Skeletal muscle satellite cell (primary cell): ENCODE measurements at regions not wholly inside any gene's neighbourhood (a gene's known extent, or its start where the extent isn't known, plus 50 kb on each side); places are given as distances from the start of the nearest gene placed in this dataset.

Experiments used
- H3K27me3 ChIP-seq: 2 replicates; pipeline ENCODE4 v1.7.0; 2013; ENCODE audit warnings: low read length; ENCODE audit not compliant: control insufficient read depth, insufficient read depth
- H3K36me3 ChIP-seq: 2 replicates; pipeline ENCODE4 v1.7.0; 2013; ENCODE audit warnings: mild to moderate bottlenecking, control low read depth, low read length; ENCODE audit not compliant: insufficient read depth
- H3K4me1 ChIP-seq: 2 replicates; pipeline ENCODE4 v1.7.0; 2013; ENCODE audit warnings: low read length; ENCODE audit not compliant: control insufficient read depth, insufficient read depth
- H3K4me2 ChIP-seq: 2 replicates; pipeline ENCODE4 v1.7.0; 2013; ENCODE audit warnings: mild to moderate bottlenecking, low read length
- H3K4me3 ChIP-seq: 2 replicates; pipeline ENCODE4 v1.7.0; 2013; ENCODE audit warnings: low read length
- H3K9ac ChIP-seq: 2 replicates; pipeline ENCODE4 v1.7.0; 2013; ENCODE audit warnings: mild to moderate bottlenecking, low read depth, low read length, moderate library complexity
- H3K9me3 ChIP-seq: replicated peaks from 2 replicates; pipeline ENCODE4 v1.7.0; 2013; ENCODE audit warnings: mild to moderate bottlenecking, control low read depth, low read length

DNA sequence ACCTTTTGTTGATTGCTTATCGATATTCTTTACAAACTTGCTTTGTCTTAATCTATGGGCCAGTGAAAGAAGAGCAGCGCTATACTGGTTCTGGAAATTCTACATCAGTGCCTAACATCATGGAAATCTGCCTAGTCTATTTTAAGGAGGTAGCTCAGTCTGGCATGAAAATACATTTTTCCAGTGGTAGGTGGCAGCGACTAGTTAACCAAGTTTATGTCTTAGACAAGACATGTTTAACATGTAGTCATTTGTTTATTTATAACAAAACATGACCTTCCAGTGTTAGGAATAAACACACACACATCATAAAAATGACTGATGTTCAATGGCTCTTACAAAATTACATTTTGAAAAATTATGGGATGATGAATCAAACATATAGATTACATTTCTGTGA, 336.0 kb upstream of the SOX5 start:
- no peaks in the 10 kb centered on the region for H3K27me3 ChIP-seq
- H3K4me2 ChIP-seq, result no peak overlapping the region
- no peaks in the 10 kb centered on the region for H3K4me1 ChIP-seq
- H3K9ac ChIP-seq, result no peak overlapping the region
- H3K4me3 ChIP-seq, result no peak overlapping the region
- no peaks in the 10 kb centered on the region for H3K9me3 ChIP-seq
- no peaks in the 10 kb centered on the region for H3K36me3 ChIP-seq

DNA sequence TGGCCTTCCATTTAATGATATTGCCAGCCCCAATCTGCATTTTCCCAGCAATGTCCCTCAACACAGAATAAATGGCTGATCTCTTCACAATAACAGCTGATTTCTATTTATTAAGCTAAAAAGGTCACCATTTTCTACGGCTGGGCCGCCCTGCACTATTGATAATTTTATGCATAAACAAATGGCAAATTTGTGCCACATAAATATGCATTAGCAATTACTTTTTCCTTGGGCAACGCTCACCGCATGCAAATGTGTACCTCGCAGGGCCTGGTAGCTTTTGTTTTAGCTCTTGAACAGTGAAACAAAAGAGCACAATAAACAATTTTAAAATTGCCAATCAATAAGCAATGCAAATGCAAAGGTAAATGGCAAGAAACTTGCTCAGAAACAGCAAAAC, 331.9 kb upstream of the SOX5 start:
- H3K9me3 ChIP-seq, result no peaks in the 10 kb centered on the region
- H3K4me1 ChIP-seq, result no peaks in the 10 kb centered on the region
- H3K4me2 ChIP-seq, result no peak overlapping the region
- H3K4me3 ChIP-seq, result no peak overlapping the region
- H3K36me3 ChIP-seq, result no peaks in the 10 kb centered on the region
- H3K9ac ChIP-seq, result no peak overlapping the region
- H3K27me3 ChIP-seq, result no peaks in the 10 kb centered on the region

DNA sequence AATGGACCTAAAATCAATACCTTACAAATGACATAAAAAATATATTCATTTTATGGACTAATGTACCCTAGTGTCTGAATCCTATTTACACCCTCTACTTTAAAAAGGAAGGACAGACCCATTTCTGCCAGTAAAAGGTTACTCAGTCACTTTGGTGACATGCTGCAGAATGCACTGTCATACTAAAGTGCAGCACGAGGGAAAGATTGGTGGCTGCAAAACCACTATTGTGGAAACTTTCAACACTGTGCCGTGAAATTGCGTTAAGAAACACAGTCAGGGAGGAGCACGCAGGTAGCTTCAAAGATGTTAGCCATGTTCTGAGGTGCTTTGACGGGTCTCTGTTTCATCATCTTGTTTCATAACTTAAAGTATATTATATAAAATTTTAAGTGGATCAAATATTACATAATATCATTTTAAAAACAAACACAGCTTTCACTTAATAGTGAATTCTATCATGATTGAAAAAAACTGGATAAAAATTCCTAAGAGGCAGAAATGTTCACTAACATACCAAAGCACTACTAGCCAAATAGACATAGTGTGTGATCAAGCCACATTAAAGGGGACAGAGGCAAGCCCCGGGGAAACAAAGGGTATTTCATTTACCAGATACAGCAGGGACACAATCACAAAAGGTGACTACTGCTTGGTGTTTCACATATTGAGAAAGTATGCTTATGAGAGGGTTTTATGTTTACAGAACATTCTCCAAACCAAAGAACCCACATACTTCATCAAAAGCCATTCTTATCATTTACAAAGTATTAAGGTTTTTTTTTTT, 330.8 kb upstream of the SOX5 start:
- no peak overlapping the region for H3K9ac ChIP-seq
- no peaks in the 10 kb centered on the region for H3K9me3 ChIP-seq

DNA sequence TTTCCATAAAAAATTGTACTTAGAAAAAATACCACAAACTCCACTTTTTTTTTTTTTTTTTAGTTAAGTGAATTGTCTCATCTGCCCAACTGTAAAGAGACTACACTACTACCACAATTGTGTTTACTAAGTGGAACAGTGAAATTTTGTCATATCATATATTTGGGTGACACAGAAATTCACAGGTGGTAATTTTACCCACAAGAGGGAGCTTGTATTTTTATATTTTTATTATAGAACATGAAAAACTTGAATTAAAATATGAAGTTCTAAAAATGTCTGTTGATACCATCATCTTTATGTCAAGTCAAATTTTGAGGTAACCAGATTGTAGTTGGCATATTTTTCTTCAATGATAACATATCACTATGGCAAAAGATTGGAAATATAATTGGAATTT, 329.4 kb upstream of the SOX5 start:
- H3K4me2 ChIP-seq, result no peak overlapping the region
- H3K9ac ChIP-seq, result no peak overlapping the region
- no peaks in the 10 kb centered on the region for H3K9me3 ChIP-seq
- no peaks in the 10 kb centered on the region for H3K36me3 ChIP-seq
- H3K27me3 ChIP-seq, result no peaks in the 10 kb centered on the region
- H3K4me3 ChIP-seq, result no peak overlapping the region
- no peaks in the 10 kb centered on the region for H3K4me1 ChIP-seq

More for the DNA sequence above, 330.8 kb upstream of the SOX5 start:
- no peak overlapping the region for H3K4me2 ChIP-seq
- no peaks in the 10 kb centered on the region for H3K36me3 ChIP-seq
- no peaks in the 10 kb centered on the region for H3K27me3 ChIP-seq
- H3K4me1 ChIP-seq, result no peaks in the 10 kb centered on the region
- H3K4me3 ChIP-seq, result no peak overlapping the region

DNA sequence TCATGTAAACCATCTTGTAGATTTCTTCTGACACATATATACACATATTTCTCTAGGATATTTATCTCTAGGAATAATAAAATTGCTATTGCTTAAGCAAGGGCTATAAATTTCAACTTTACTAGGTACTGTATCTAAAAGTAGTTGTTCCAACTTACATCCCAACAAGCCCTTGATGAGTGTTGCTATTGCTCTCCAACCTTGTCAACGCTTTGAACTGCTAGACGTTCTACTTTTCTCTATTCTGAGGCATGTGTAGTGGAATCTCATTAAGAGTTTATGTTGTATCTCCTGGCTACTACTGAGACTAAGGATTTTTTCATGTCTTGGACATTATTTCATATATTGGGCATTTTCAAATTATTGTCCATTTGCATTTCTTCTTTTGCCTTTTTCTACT, 321.5 kb upstream of the SOX5 start:
- Histone ChIP-seq H3K4me3 (no peak overlapping the region), H3K27me3 (no peaks in the 10 kb centered on the region)

DNA sequence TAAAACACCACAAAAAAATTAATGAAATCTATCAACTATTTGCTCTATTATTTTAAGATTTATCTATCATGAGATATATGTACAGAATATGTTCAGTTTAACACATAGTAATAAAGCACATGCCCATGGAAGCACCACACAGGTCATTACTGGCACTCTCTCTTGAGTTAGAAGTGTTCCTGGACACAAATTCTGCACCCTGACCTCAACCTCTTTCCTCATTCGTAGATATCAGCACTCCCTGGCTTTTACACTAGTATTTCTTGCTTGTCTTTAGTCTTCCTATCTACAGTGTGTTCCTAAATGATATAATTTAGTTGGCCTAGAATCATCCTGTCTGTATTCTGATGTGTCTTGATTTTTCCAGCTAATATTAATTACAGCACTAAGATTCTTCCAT, 321.0 kb upstream of the SOX5 start:
- Histone ChIP-seq H3K4me3 (no peak overlapping the region), H3K27me3 (no peaks in the 10 kb centered on the region), H3K9ac (no peak overlapping the region), H3K4me2 (no peak overlapping the region), H3K9me3 (no peaks in the 10 kb centered on the region), H3K36me3 (no peaks in the 10 kb centered on the region), H3K4me1 (no peaks in the 10 kb centered on the region)

More for the DNA sequence above, 321.5 kb upstream of the SOX5 start:
- Histone ChIP-seq H3K4me1 (no peaks in the 10 kb centered on the region), H3K9ac (no peak overlapping the region), H3K4me2 (no peak overlapping the region), H3K9me3 (no peaks in the 10 kb centered on the region), H3K36me3 (no peaks in the 10 kb centered on the region)

DNA sequence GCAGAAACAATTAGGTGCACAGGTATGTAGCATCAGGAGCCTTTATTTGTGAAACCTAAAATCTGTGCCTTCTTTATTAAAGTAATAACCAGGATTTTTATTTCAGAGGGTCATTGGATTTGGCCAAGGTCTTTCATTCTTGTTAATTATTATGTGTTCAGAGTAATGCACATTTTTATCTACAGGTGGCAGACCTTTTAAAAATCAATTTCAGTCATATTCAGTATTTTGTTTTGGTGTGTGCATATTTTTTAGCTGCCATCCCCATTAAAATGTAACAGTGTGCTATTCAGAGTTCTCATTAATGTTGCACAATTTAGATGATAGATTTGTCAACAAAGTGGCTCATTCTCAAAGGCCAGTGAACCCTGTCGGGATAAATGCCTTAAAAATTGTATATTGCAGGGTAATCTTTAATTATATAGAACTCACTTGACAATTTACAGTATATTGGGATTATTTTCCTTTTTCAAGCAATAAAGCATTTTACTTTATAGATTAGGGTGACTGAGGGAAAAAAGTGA, 319.3 kb upstream of the SOX5 start:
- H3K4me2 ChIP-seq, result no peak overlapping the region
- H3K9ac ChIP-seq, result no peak overlapping the region
- no peaks in the 10 kb centered on the region for H3K27me3 ChIP-seq
- no peaks in the 10 kb centered on the region for H3K36me3 ChIP-seq
- H3K9me3 ChIP-seq, result no peaks in the 10 kb centered on the region
- H3K4me3 ChIP-seq, result no peak overlapping the region
- no peaks in the 10 kb centered on the region for H3K4me1 ChIP-seq

DNA sequence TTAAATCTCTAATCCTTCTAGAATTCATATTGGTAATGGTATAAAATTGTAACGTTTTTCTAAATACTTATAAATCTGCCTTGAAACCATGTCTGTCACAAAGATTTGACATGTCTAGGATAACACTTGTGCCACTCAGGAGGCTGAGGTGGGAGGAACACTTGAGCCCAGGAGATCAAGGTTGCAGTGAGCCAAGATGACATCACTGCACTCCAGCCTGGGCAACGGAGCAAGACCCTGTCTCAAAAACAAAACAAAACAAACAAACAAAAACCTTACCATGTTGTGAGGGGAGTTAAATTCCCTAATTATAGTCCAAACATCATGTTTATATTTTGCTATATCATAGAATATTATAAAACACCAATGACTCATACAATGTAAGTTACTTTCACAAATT, 317.5 kb upstream of the SOX5 start:
- Histone ChIP-seq H3K4me1 (no peaks in the 10 kb centered on the region), H3K27me3 (no peaks in the 10 kb centered on the region), H3K4me2 (no peak overlapping the region), H3K9me3 (no peaks in the 10 kb centered on the region), H3K9ac (no peak overlapping the region), H3K36me3 (no peaks in the 10 kb centered on the region), H3K4me3 (no peak overlapping the region)

DNA sequence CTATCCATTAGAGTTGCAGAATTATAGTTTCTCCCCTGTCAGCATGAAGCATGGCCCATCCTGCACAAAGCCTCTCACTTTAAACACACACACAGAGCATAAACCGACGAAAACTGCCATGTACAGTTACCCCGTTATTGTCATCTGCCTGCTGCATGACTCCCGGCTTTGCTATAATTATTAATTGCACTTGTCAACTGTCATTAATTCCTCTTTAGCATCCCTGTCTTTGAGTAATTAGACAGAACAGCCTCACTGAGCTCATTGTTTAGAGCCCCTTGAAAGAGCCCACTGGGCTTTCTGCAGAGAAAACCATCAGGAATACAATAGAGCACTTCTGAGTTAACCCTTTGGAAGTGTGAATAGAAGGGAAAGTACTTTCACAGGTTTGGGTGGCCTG, 307.2 kb upstream of the SOX5 start:
- no peak overlapping the region for H3K9ac ChIP-seq
- no peaks in the 10 kb centered on the region for H3K9me3 ChIP-seq
- no peaks in the 10 kb centered on the region for H3K4me1 ChIP-seq
- no peak overlapping the region for H3K4me2 ChIP-seq
- no peaks in the 10 kb centered on the region for H3K36me3 ChIP-seq
- H3K4me3 ChIP-seq, result no peak overlapping the region
- no peaks in the 10 kb centered on the region for H3K27me3 ChIP-seq

DNA sequence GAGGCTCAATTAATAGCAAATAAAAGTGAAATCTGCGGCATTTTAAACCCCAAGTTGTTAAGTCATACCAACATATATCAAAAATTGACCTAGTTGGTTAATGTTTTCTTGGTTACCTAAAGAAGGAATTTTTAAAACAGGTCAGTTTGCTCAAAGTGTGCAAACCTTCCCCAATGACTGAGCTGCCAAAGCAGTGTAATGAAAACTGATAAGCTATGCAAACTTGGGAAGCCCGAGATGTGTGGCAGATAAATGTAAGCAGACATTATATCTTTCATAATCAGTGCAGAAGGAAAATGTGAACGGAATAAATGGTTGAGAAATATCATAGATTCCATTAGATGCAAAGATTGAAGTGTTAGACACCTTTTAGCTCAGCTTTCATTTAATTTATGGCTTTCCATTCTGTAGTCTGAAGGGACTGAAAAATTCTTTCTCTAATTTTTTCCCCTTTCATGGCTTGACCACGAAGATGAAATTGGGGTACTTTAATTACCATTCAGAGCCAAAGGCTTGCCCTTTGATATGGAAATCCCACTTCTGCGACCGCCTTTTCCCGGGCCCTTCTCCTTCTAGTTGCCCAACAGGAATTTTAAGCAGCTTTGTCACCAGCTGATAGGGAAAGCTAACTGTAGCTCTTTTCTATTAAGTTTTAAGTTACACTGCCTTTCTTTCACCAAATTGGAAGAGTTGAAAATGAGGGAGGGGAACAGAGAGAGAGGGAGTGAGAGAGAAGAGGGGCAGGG, 306.6 kb upstream of the SOX5 start:
- Histone ChIP-seq H3K4me3 (no peak overlapping the region), H3K9me3 (no peaks in the 10 kb centered on the region), H3K4me2 (no peak overlapping the region), H3K9ac (no peak overlapping the region), H3K27me3 (no peaks in the 10 kb centered on the region), H3K4me1 (no peaks in the 10 kb centered on the region), H3K36me3 (no peaks in the 10 kb centered on the region)

DNA sequence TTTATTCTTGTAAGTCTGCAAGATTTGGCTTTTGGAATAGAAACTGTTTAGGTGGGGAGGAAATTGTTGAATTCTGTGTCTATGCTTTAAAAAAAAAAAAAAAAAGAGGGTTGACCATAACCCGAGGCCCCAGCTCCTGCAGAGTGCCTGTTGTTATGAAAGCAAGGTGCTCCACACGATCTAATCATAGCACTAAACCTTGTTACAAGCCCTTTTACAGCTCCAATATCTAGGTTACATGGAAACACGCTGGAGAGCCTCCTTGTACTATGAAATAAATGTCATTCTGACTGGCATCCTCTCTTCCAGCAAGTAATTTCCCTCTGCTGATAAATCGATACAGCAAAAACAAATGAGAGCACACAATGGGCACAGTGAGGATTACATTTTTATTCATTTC, 303.1 kb upstream of the SOX5 start:
- no peaks in the 10 kb centered on the region for H3K9me3 ChIP-seq
- H3K4me1 ChIP-seq, result no peaks in the 10 kb centered on the region
- no peaks in the 10 kb centered on the region for H3K27me3 ChIP-seq
- H3K4me2 ChIP-seq, result no peak overlapping the region
- no peak overlapping the region for H3K4me3 ChIP-seq
- H3K9ac ChIP-seq, result no peak overlapping the region
- no peaks in the 10 kb centered on the region for H3K36me3 ChIP-seq

DNA sequence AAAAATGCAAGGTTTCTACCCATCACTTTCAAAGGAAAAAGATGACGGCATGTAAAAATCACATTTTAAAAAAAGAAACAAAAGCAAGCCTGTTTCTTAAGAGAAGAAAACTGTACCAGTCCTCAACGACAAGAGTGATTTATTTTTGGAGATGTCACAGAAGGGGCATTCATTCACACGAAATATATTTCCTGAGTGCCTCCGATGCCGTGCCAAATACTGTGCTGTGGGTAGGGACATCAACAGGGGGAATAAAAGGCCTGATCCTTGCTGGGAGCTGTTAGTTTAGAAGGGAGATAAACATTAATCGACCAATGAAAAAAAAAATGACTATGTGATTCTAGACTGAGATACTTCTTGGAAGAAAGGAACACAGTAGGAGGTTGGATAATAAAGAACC, 297.5 kb upstream of the SOX5 start:
- Histone ChIP-seq H3K9me3 (no peaks in the 10 kb centered on the region), H3K9ac (no peak overlapping the region), H3K4me3 (no peak overlapping the region), H3K36me3 (no peaks in the 10 kb centered on the region), H3K27me3 (no peaks in the 10 kb centered on the region), H3K4me2 (no peak overlapping the region), H3K4me1 (no peaks in the 10 kb centered on the region)
